T-cell (primary cell): ENCODE measurements at regions not wholly inside any gene's neighbourhood (a gene's known extent, or its start where the extent isn't known, plus 50 kb on each side); places are given as distances from the start of the nearest gene placed in this dataset.

Source experiments
- ATAC-seq, 4 experiments: fragments of 200-7000 bp in 3 of 4; fragments of 150-1000 bp in 1 of 4; cut with Tn5 transposase; replicated peaks in 1 of 4; 1 replicate in 3 of 4; 2 replicates in 1 of 4; pipeline ENCODE4 v1.10.0; 2021; ENCODE audit warnings: moderate library complexity in 3 of 4, mild to moderate bottlenecking in 2 of 4, moderate number of reproducible peaks in 1 of 4
- CTCF ChIA-PET, 2 donors: fragments of 300-600 bp; sonication (Branson Sonifier 250); formaldehyde crosslinking; loops; one replicate each; lab custom pipeline; 2022; ENCODE audit warnings: antibody characterized with exemption in 2 of 2; lab: Charles Lee
- POLR2A ChIA-PET, 2 donors: fragments of 300-600 bp; sonication (Branson Sonifier 250); formaldehyde crosslinking; loops; one replicate each; lab custom pipeline; 2022; ENCODE audit warnings: antibody characterized with exemption in 2 of 2; lab: Charles Lee
- DNase-seq, 35 experiments: peaks; one replicate each; pipeline versions ENCODE4 v3.0.0 to v3.0.0-alpha.2; 2013 to 2023
- H3K27ac ChIP-seq: one replicate; pipeline ENCODE4 v1.5.1; 2013; ENCODE audit warnings: low read length
- H3K27me3 ChIP-seq, 2 experiments: replicated peaks in 1 of 2; 1 replicate in 1 of 2; 2 replicates in 1 of 2; pipeline versions ENCODE4 v1.6.1 to v1.7.0; 2013; ENCODE audit warnings: low read length in 1 of 2, mixed read lengths in 1 of 2; ENCODE audit not compliant: control insufficient read depth in 2 of 2, insufficient read depth in 2 of 2; ENCODE audit errors: extremely low read depth in 1 of 2
- H3K36me3 ChIP-seq, 2 donors: 1 replicate in 1 of 2; 2 replicates in 1 of 2; pipeline versions ENCODE4 v1.6.1 to v1.7.0; 2013; ENCODE audit warnings: low read length in 1 of 2; ENCODE audit not compliant: control insufficient read depth in 2 of 2, insufficient read depth in 1 of 2; ENCODE audit errors: extremely low read depth in 1 of 2
- H3K4me1 ChIP-seq, 2 experiments: 1 replicate in 1 of 2; 2 replicates in 1 of 2; pipeline versions ENCODE4 v1.6.1 to v1.7.0; 2013; ENCODE audit warnings: low read length in 2 of 2, mixed read lengths in 1 of 2; ENCODE audit not compliant: insufficient read depth in 2 of 2, control insufficient read depth in 1 of 2; ENCODE audit errors: extremely low read depth in 1 of 2
- H3K4me3 ChIP-seq, 2 donors: 1 replicate in 1 of 2; 2 replicates in 1 of 2; pipeline versions ENCODE4 v1.5.1 to v1.7.0; 2013; ENCODE audit warnings: mild to moderate bottlenecking in 2 of 2, low read length in 1 of 2, moderate library complexity in 1 of 2; ENCODE audit not compliant: control insufficient read depth in 1 of 2; ENCODE audit errors: extremely low read depth in 1 of 2
- H3K9me3 ChIP-seq: 2 replicates; pipeline ENCODE4 v1.7.0; 2013
- H3K27ac Mint-ChIP-seq, 2 donors: one replicate each; pipeline ENCODE4 v1.8.0; 2020 to 2021; ENCODE audit warnings: mild to moderate bottlenecking in 2 of 2, mixed read lengths in 2 of 2
- H3K27me3 Mint-ChIP-seq, 2 donors: one replicate each; pipeline ENCODE4 v1.8.0; 2021 to 2022; ENCODE audit warnings: mixed read lengths in 2 of 2
- H3K36me3 Mint-ChIP-seq: one replicate; pipeline ENCODE4 v1.8.0; 2021; ENCODE audit warnings: mixed read lengths
- H3K4me1 Mint-ChIP-seq, 3 donors: one replicate each; pipeline ENCODE4 v1.8.0; 2020 to 2022; ENCODE audit warnings: mixed read lengths in 3 of 3, mild to moderate bottlenecking in 1 of 3
- H3K4me3 Mint-ChIP-seq, 3 donors: one replicate each; pipeline ENCODE4 v1.8.0; 2020 to 2022; ENCODE audit warnings: mild to moderate bottlenecking in 3 of 3, mixed read lengths in 3 of 3, moderate library complexity in 3 of 3
- H3K9me3 Mint-ChIP-seq, 3 donors: one replicate each; pipeline ENCODE4 v1.8.0; 2020 to 2022; ENCODE audit warnings: mixed read lengths in 3 of 3
- WGBS: methylation state at CpG from one replicate; pipeline ENCODE4 v1.1.5; 2013; ENCODE audit warnings: missing lambda C conversion rate; ENCODE audit not compliant: insufficient coverage; 5-methylcytosine and 5-hydroxymethylcytosine counted together

GRCh38 chr1:215459136-215459535, 108.0 kb upstream of the KCTD3 start:
- POLR2A ChIA-PET = no interaction called here
- ATAC-seq = no peak
- no peaks in the 10 kb centered on the region for H3K4me1 ChIP-seq
- Mint-ChIP-seq H3K9me3 (no peaks in the 10 kb centered on the region), H3K4me1 (no peaks in the 10 kb centered on the region), H3K4me3 (no peak overlapping the region), H3K27ac (no peak overlapping the region), H3K36me3 (no peaks in the 10 kb centered on the region), H3K27me3 (no peaks in the 10 kb centered on the region)
- H3K9me3 ChIP-seq = no peaks in the 10 kb centered on the region
- no peak overlapping the region for H3K27ac ChIP-seq
- CTCF ChIA-PET = no interaction called here
- no peaks in the 10 kb centered on the region for H3K27me3 ChIP-seq
- no CpG with 5 or more reads among the region's 2 CpGs for WGBS
- no peaks in the 10 kb centered on the region for H3K36me3 ChIP-seq
- no peak for DNase-seq
- no peak overlapping the region for H3K4me3 ChIP-seq

DNA sequence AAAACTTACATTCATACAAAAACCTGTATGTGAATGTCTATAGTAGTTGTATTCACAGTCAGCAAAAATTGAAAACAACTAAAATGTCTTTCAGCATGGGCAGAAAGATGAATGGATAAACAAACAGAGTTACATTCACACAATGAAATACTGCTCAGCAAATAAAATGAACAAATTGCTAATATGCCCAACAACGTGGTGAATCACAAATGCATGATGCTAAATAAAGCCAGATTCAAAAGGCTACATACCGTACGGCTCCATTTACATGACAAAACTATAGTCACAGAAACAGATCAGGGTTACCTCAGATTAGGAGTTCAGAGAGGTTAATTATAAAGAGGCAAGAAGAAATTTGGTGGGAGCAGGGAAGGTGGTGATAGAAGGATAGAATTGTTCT, 100.7 kb upstream of the KCTD3 start:
- no peaks in the 10 kb centered on the region for H3K4me1 Mint-ChIP-seq
- WGBS = no CpG with 5 or more reads among the region's 3 CpGs
- Histone ChIP-seq H3K27me3 (no peaks in the 10 kb centered on the region), H3K27ac (no peak overlapping the region), H3K4me3 (no peak overlapping the region), H3K4me1 (no peaks in the 10 kb centered on the region), H3K36me3 (no peaks in the 10 kb centered on the region), H3K9me3 (no peaks in the 10 kb centered on the region)
- no peak for ATAC-seq
- H3K9me3 Mint-ChIP-seq = no peaks in the 10 kb centered on the region
- no peaks in the 10 kb centered on the region for H3K36me3 Mint-ChIP-seq
- H3K4me3 Mint-ChIP-seq = no peak overlapping the region
- DNase-seq = no peak
- POLR2A ChIA-PET = no interaction called here
- H3K27me3 Mint-ChIP-seq = peaks cover 0 to 10% of the 10 kb centered on the region in 2 donors
- no peak overlapping the region for H3K27ac Mint-ChIP-seq
- CTCF ChIA-PET = no interaction called here

DNA sequence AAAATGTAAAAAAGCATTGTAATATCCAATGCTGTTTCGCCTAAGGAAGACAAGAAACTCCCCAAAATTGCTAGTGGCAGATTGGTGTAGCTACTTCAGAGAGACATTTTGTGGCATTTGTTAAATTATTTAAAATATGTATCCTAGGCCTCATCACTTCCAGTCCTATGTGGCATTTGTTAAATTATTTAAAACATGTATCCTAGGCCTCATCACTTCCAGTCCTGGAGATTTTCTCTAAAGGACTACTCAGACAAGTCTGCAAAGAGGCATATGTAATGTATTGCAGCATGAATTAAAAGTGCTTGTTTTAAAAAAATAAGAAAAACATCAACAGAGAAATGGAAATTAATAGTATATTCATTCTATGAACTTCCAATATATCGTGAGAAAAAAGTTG, 95.6 kb upstream of the KCTD3 start:
- DNase-seq (no peak), ATAC-seq (no peak)
- no peaks in the 10 kb centered on the region for H3K36me3 Mint-ChIP-seq
- no peak overlapping the region for H3K27ac Mint-ChIP-seq
- POLR2A ChIA-PET = no interaction called here
- no peaks in the 10 kb centered on the region for H3K4me1 Mint-ChIP-seq
- H3K27me3 Mint-ChIP-seq = no peaks in the 10 kb centered on the region
- Histone ChIP-seq H3K27ac (no peak overlapping the region), H3K9me3 (no peaks in the 10 kb centered on the region), H3K27me3 (no peaks in the 10 kb centered on the region), H3K4me1 (no peaks in the 10 kb centered on the region), H3K4me3 (no peak overlapping the region), H3K36me3 (no peaks in the 10 kb centered on the region)
- peaks cover 0 to 5% (median 4%) of the 10 kb centered on the region in 3 donors for H3K9me3 Mint-ChIP-seq
- WGBS = no CpG with 5 or more reads among the region's 2 CpGs
- CTCF ChIA-PET = no interaction called here
- H3K4me3 Mint-ChIP-seq = no peak overlapping the region

GRCh38 chr1:215472723-215473122, 94.4 kb upstream of the KCTD3 start:
- POLR2A ChIA-PET = no interaction called here
- Histone ChIP-seq H3K4me3 (no peak overlapping the region), H3K4me1 (no peaks in the 10 kb centered on the region), H3K27me3 (no peaks in the 10 kb centered on the region), H3K9me3 (no peaks in the 10 kb centered on the region), H3K36me3 (no peaks in the 10 kb centered on the region), H3K27ac (no peak overlapping the region)
- no peak overlapping the region for H3K4me3 Mint-ChIP-seq
- peaks cover 0 to 9% (median 4%) of the 10 kb centered on the region in 3 donors for H3K9me3 Mint-ChIP-seq
- no peaks in the 10 kb centered on the region for H3K36me3 Mint-ChIP-seq
- DNase-seq = no peak
- CTCF ChIA-PET = interaction anchor here in 1 of 2 donors (0.7 kb wide), 1 partner anchor 477 kb away, joined by 4 read pairs; no protein-coding TSS in a partner anchor
- H3K27ac Mint-ChIP-seq = no peak overlapping the region
- no peak for ATAC-seq
- H3K4me1 Mint-ChIP-seq = no peaks in the 10 kb centered on the region
- H3K27me3 Mint-ChIP-seq = no peaks in the 10 kb centered on the region

DNA sequence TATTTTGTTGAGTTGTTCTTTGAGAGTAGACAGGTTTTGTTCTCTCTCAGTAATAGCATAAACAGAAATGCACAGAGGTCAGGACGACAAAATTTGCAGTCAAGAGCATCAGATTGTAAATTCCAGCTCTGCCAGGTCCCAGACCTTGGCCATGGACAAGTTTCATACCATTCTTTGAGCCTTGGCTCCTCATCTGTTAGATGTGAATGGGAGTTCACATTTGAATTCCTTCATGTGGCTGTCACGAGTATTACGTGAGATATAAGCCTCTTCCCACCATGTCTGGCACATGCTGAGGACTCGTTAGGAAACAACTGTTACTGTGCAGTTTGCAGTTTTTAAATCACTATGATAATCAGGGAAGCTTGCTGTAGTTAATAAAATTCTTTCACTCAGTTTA, 93.2 kb upstream of the KCTD3 start:
- POLR2A ChIA-PET = no interaction called here
- H3K4me1 ChIP-seq = no peaks in the 10 kb centered on the region

GRCh38 chr1:215474940-215475339, 92.2 kb upstream of the KCTD3 start:
- H3K27ac Mint-ChIP-seq = no peak overlapping the region
- ATAC-seq (no peak), DNase-seq (no peak)
- H3K27me3 Mint-ChIP-seq = no peaks in the 10 kb centered on the region
- Histone ChIP-seq H3K27ac (no peak overlapping the region), H3K9me3 (no peaks in the 10 kb centered on the region), H3K4me3 (no peak overlapping the region), H3K27me3 (no peaks in the 10 kb centered on the region), H3K4me1 (no peaks in the 10 kb centered on the region), H3K36me3 (no peaks in the 10 kb centered on the region)
- H3K4me3 Mint-ChIP-seq = no peak overlapping the region
- WGBS = no CpG with 5 or more reads among the region's 8 CpGs
- H3K36me3 Mint-ChIP-seq = no peaks in the 10 kb centered on the region
- POLR2A ChIA-PET = no interaction called here
- CTCF ChIA-PET = no interaction called here
- H3K9me3 Mint-ChIP-seq = peaks cover 4 to 18% (median 10%) of the 10 kb centered on the region in 3 donors
- no peaks in the 10 kb centered on the region for H3K4me1 Mint-ChIP-seq

More for the DNA sequence above, 93.2 kb upstream of the KCTD3 start:
- CTCF ChIA-PET = no interaction called here
- DNase-seq (no peak), ATAC-seq (no peak)
- no peak overlapping the region for H3K4me3 ChIP-seq
- no peak overlapping the region for H3K27ac ChIP-seq
- Mint-ChIP-seq H3K9me3 (peaks cover 4 to 18% (median 10%) of the 10 kb centered on the region in 3 donors), H3K27me3 (no peaks in the 10 kb centered on the region), H3K27ac (no peak overlapping the region), H3K36me3 (no peaks in the 10 kb centered on the region), H3K4me3 (no peak overlapping the region), H3K4me1 (no peaks in the 10 kb centered on the region)
- no peaks in the 10 kb centered on the region for H3K36me3 ChIP-seq
- no CpG with 5 or more reads among the region's 4 CpGs for WGBS
- no peaks in the 10 kb centered on the region for H3K9me3 ChIP-seq
- H3K27me3 ChIP-seq = no peaks in the 10 kb centered on the region

DNA sequence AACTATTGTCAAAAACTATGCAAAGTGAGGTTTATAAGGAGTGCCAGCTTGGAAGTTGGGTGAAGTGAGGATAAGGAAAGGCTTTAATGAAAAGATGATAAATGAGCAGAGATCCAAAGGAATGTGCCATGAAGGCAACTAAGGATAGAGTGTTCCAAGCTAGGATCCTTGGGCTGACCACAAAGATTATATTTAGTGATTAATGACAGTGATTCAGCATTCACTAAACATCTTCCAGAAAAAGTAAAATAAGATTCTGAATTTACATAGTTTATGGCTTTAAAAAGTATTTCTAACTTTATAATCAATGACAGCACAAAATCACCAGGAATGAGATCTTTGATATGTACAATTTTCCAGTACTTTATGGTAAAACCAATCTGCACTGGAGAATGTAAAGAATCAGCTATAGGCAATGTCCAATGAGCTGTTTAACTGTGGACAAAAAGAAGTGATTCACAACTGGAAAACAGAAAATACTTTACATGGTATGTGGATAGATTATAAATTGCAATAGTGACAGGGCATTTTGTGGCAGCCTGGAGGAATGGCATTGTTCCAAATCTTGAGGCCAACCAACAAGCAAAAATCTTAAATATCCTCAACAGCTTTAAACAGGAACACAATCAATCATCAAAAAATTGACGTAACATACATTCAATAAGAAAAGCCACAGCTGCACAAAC, 91.2 kb upstream of the KCTD3 start:
- no peaks in the 10 kb centered on the region for H3K4me1 Mint-ChIP-seq
- peaks cover 4 to 18% (median 10%) of the 10 kb centered on the region in 3 donors for H3K9me3 Mint-ChIP-seq
- Histone ChIP-seq H3K27me3 (no peaks in the 10 kb centered on the region), H3K36me3 (no peaks in the 10 kb centered on the region), H3K27ac (no peak overlapping the region), H3K9me3 (no peaks in the 10 kb centered on the region), H3K4me3 (no peak overlapping the region), H3K4me1 (no peaks in the 10 kb centered on the region)
- ATAC-seq (no peak), DNase-seq (no peak)
- no peaks in the 10 kb centered on the region for H3K36me3 Mint-ChIP-seq
- no peaks in the 10 kb centered on the region for H3K27me3 Mint-ChIP-seq
- CTCF ChIA-PET = no interaction called here
- H3K4me3 Mint-ChIP-seq = no peak overlapping the region
- no CpG with 5 or more reads among the region's 1 CpG for WGBS
- POLR2A ChIA-PET = no interaction called here
- H3K27ac Mint-ChIP-seq = no peak overlapping the region
